Keratinocyte (primary cell): ENCODE measurements at regions not wholly inside any gene's neighbourhood (a gene's known extent, or its start where the extent isn't known, plus 50 kb on each side); places are given as distances from the start of the nearest gene placed in this dataset.

Source experiments
- EZH2 ChIP-seq: IDR thresholded peaks from one replicate; pipeline ENCODE4 v1.6.1; 2012; ENCODE audit warnings: inconsistent platforms, mild to moderate bottlenecking, low read length, moderate library complexity
- TF ChIP-seq, protein P1 (sequence below), 3 experiments: IDR thresholded peaks in 1 of 3; conservative IDR thresholded peaks in 1 of 3; optimal IDR thresholded peaks in 1 of 3; 2 replicates in 2 of 3; 3 replicates in 1 of 3; pipeline versions ENCODE3 to v1.5.1; 2011; ENCODE audit warnings: low read length in 3 of 3, mild to moderate bottlenecking in 3 of 3, moderate library complexity in 2 of 3, control low read depth in 1 of 3, inconsistent platforms in 1 of 3; ENCODE audit not compliant: insufficient read depth in 2 of 3; ENCODE audit errors: extremely low read depth in 1 of 3

DNA sequence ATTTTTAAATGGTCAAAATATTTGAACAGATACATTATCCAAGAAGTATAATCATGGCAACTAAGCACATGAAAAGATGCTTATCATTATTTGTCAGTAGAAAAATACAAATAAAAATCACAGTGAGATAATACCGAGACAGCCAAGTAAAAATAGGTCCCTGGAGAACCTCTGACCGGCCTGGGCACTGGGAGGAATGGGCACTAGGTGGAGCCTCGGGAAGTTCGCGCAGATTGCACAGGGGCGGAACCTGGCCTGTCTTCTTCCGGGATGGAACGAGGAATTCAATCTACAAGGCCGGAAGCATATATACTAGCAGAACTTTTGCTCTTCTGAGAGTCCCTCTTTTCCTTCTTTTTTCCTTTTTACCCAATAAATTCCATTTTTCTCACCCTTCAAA, 148.5 kb upstream of the CHRM3 start:
- TF ChIP-seq, protein P1, sequence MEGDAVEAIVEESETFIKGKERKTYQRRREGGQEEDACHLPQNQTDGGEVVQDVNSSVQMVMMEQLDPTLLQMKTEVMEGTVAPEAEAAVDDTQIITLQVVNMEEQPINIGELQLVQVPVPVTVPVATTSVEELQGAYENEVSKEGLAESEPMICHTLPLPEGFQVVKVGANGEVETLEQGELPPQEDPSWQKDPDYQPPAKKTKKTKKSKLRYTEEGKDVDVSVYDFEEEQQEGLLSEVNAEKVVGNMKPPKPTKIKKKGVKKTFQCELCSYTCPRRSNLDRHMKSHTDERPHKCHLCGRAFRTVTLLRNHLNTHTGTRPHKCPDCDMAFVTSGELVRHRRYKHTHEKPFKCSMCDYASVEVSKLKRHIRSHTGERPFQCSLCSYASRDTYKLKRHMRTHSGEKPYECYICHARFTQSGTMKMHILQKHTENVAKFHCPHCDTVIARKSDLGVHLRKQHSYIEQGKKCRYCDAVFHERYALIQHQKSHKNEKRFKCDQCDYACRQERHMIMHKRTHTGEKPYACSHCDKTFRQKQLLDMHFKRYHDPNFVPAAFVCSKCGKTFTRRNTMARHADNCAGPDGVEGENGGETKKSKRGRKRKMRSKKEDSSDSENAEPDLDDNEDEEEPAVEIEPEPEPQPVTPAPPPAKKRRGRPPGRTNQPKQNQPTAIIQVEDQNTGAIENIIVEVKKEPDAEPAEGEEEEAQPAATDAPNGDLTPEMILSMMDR (optimal IDR thresholded peaks at IDR 0.05 in 1 of 3, IDR thresholded peaks at IDR 0.05 in 1 of 3, conservative IDR thresholded peaks at IDR 0.05 in 1 of 3; ENCODE audit: extremely low read depth in 1 of 3, insufficient read depth in 2 of 3, low read length in 3 of 3): no peak
- TF ChIP-seq EZH2: no peak
